ENCODE measurements at regions not wholly inside any gene's neighbourhood (a gene's known extent, or its start where the extent isn't known, plus 50 kb on each side); places are given as distances from the start of the nearest gene placed in this dataset.

DNA sequence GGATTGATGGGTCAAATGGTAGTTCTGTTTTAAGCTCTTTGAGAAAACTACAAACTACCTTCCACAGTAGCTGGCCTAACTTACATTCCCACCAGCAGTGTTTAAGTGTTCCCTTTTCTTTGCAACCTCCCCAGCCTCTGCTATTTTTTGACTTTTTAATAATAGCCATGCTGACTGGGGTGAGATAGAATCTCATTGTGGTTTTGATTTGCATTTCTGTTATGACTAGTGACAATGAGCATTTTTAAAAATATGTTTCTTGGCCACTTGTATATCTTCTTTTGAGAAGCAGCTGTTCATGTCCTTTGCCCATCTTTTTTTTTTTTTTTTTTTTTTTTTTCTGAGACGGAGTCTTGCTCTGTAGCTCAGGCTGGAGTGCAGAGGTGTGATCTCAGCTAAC lies 155.2 kb upstream of the BMPER start:
- Histone ChIP-seq H3K4me3 (no peak overlapping the region), H3K27ac (no peak overlapping the region)
- no peak for DNase-seq (ENCODE audit: low spot score)
- TF ChIP-seq, protein P1, sequence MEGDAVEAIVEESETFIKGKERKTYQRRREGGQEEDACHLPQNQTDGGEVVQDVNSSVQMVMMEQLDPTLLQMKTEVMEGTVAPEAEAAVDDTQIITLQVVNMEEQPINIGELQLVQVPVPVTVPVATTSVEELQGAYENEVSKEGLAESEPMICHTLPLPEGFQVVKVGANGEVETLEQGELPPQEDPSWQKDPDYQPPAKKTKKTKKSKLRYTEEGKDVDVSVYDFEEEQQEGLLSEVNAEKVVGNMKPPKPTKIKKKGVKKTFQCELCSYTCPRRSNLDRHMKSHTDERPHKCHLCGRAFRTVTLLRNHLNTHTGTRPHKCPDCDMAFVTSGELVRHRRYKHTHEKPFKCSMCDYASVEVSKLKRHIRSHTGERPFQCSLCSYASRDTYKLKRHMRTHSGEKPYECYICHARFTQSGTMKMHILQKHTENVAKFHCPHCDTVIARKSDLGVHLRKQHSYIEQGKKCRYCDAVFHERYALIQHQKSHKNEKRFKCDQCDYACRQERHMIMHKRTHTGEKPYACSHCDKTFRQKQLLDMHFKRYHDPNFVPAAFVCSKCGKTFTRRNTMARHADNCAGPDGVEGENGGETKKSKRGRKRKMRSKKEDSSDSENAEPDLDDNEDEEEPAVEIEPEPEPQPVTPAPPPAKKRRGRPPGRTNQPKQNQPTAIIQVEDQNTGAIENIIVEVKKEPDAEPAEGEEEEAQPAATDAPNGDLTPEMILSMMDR (IDR thresholded peaks at IDR 0.05): no peak

DNA sequence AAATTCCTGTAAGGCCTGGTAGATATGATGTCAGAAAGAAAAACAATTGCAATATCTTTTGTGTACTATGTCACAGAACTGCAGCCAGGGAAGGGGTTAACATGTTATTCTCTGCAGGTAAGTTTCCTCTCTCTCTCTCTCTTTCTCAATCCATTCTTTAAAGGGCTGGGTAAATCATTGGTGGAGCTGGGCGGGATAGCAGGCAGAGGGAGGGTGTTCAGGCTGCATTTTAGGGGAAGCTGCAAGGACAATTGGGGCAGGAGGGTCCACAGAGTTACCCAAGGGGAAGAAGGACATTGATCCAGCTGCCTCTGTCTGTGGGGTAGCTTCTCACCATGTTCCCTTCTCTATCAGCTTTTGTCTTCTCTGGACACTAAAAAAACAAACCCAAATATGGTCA lies 153.9 kb upstream of the BMPER start:
- TF ChIP-seq, protein P1 (IDR thresholded peaks at IDR 0.05): no peak
- H3K27ac ChIP-seq: no peak overlapping the region
- DNase-seq (ENCODE audit: low spot score): no peak
- H3K4me3 ChIP-seq: no peak overlapping the region

DNA sequence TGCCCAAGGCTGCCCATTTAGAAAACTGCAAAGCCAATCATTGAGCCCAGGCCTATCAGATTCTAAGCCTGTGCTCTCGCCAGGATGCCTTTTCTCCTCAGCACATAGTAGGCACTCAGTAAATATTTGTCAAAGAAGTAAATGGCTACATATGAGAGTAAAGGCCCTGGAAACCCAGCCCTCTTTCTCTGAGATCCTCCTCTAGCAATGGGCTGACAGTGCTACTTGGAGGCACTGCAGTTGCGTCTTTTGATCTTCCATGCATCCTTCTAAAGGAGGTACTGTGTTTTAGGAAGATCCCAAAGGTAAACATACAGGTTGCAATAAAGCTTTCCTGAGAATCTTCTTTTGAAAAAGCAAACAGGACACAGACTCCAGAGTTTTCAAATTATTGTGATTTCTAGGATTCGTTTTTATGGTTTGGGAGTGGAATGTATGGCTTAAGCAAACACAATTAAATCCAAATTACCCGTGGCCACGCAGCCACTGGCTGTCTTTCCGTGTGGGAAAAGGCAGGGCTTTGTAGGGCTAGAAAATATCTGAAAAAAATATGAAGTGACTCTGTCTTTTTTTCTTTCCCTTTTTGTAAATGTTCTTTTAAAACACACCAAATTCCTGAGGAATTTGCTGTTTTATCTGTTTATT lies 151.3 kb upstream of the BMPER start:
- H3K4me3 ChIP-seq: no peak overlapping the region
- no peak for DNase-seq (ENCODE audit: low spot score)
- H3K27ac ChIP-seq: no peak overlapping the region
- TF ChIP-seq, protein P1 (IDR thresholded peaks at IDR 0.05): no peak

DNA sequence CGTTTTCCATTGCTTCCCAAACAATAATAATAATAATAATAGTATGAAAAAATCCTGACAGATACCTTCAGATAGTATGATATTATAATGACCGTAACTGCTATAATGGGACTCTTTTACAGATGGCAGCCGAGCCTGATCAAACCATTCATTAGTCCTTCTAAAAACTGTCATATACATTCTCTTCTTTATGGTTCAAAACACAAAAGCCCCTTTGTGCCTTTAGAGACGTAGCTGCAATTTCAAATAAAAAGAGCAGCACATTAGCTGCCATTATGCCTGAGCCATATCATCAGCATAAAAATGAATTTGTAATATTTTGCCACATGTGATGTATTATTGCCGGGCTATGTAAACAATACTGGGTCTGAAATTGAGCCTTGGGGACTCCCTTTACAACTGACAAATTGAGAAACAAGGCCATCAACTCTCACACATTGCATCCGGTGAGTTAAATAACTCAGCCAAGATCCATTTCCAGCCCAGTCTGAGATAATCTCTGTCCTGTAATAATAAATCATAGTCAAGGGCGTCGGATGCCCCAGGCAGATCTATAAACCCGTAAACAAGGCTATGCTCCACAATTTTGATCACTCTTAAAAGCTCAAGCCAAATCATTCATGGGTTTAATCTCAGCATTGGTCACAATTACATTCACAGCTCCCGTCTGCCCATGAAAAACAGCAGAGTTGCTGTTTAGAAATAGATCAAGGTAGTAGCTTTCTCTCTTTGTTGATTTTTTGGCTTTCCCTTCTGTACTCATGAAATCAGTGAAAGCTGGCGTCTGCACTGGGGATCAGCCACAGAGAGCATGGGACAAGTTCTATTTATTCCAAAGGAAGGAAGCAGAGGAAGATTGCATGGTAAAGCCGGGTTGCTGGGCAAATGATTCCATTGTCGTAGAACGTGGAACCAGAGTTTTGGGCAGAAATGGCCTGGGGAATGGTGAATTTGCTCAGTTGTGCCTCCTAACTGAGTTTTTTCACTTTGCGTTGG lies 150.1 kb upstream of the BMPER start:
- Histone ChIP-seq H3K4me3 (no peak overlapping the region), H3K27ac (no peak overlapping the region)
- DNase-seq (ENCODE audit: low spot score): no peak
- TF ChIP-seq, protein P1 (IDR thresholded peaks at IDR 0.05): no peak

DNA sequence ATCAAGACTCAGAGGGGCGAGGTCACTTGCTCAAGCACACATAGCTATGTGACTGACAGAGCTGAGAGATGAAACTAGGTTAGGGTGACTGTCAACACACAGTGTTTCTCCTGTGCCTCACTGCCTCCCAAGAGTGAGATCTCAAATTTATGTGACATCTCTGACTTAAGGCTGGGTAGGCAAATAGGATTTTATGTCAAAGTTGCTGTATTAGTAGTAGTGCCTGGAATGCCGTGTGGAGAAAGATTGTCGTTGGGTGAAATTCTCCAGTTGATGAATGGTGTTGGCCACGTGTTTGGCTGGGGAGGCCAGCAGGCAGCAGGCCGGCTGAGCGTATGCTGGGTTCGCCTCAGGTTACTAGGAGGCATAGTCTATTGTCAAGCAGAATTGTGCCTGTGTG lies 148.3 kb upstream of the BMPER start:
- TF ChIP-seq, protein P1 (IDR thresholded peaks at IDR 0.05): no peak
- no peak overlapping the region for H3K27ac ChIP-seq
- DNase-seq (ENCODE audit: low spot score): no peak
- no peak overlapping the region for H3K4me3 ChIP-seq

DNA sequence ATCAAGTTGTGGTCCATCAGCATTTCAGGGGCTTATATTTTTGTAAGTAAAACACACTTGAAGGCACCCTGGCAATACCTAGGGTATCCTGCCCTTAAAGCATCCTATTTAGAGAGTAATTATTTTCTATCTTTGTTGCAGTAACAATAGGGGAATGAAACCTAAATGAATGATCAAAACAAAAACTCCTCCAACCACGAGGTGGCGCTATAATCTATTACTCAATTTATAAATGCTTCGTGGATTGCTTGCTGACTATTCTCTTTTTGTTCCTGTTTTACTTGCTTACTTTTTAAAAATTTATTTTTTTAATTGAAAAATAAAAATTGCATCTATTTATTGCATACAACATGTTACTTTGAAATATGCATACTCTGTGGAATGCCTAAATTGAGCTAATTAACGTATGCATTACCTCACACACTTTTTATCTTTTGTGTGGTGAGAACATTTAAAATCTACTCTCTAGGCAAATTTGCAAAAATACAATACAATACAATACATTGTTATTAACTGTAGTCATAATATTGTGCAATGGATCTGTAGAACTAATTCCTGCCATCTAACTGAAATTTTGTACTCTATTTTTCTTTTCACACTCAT lies 147.7 kb upstream of the BMPER start:
- TF ChIP-seq, protein P1 (IDR thresholded peaks at IDR 0.05): peak; percentile 41
- no peak overlapping the region for H3K27ac ChIP-seq
- H3K4me3 ChIP-seq: no peak overlapping the region
- DNase-seq (ENCODE audit: low spot score): no peak
